Memory B cell (primary cell): ENCODE measurements at regions not wholly inside any gene's neighbourhood (a gene's known extent, or its start where the extent isn't known, plus 50 kb on each side); places are given as distances from the start of the nearest gene placed in this dataset.
A peak's percentile ranks its signal among the peaks of the same experiment; 100 is the strongest.
"Not testable (repeated sequence)": the region's sequence is repeated elsewhere in the genome, so short reads cannot be mapped to it uniquely, and the experiment has no call there.

Experiments
- ATAC-seq: fragments of 150-1000 bp; cut with Tn5 transposase; 2 replicates; pipeline ENCODE4 v1.10.0; 2021; ENCODE audit warnings: low read depth, mild to moderate bottlenecking, moderate library complexity
- DNase-seq, 2 donors: peaks; one replicate each; pipeline ENCODE4 v3.0.0; 2022; ENCODE audit warnings: low spot score in 2 of 2
- H3K27ac Mint-ChIP-seq: one replicate; pipeline ENCODE4 v1.8.0; 2022; ENCODE audit warnings: mild to moderate bottlenecking, moderate library complexity, mixed read lengths
- H3K27me3 Mint-ChIP-seq: one replicate; pipeline ENCODE4 v1.8.0; 2022; ENCODE audit warnings: mixed read lengths
- H3K36me3 Mint-ChIP-seq: one replicate; pipeline ENCODE4 v1.8.0; 2022; ENCODE audit warnings: mild to moderate bottlenecking, mixed read lengths
- H3K4me1 Mint-ChIP-seq: one replicate; pipeline ENCODE4 v1.8.0; 2022; ENCODE audit warnings: mixed read lengths
- H3K4me3 Mint-ChIP-seq: one replicate; pipeline ENCODE4 v1.8.0; 2022; ENCODE audit warnings: mild to moderate bottlenecking, moderate library complexity, mixed read lengths
- H3K9me3 Mint-ChIP-seq: one replicate; pipeline ENCODE4 v1.8.0; 2022; ENCODE audit warnings: mixed read lengths

- H3K27ac Mint-ChIP-seq, result no peak overlapping the region
- no peak for ATAC-seq
These were observed 251.5 kb upstream of the RASGEF1B start for GRCh38 chr4:81723019-81723884.

DNA sequence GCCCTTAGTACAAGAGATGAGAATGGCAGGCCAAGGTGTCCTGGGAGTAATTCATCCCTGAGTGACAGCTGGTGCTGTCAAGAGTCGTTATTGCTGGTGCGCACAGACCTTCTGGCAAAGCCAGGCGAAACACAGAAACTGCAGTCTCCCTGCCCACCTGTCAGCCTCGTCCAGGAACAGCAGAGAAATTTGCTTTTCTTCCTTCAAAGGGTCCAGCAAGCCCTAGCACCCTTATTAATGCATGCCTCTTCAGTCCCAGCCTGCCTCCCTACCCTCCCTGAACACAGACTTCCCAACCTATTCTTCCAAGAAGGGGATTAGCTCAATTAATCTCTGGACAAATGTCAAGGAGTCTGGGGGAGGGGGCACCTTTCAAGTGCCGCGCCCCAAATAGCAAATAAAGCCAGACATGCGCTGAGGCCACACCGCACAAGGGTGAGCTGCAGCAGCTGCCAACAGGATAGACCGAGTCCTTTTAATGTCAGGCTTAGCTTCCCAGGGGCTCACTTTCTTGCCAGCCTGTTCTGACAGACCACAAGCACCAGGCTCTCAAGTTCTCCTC, 250.7 kb upstream of the RASGEF1B start:
- no peak for DNase-seq
- ATAC-seq, result no peak
- H3K4me1 Mint-ChIP-seq, result peaks cover 6% of the 10 kb centered on the region
- no peaks in the 10 kb centered on the region for H3K27me3 Mint-ChIP-seq
- H3K36me3 Mint-ChIP-seq, result no peaks in the 10 kb centered on the region
- no peak overlapping the region for H3K27ac Mint-ChIP-seq
- H3K9me3 Mint-ChIP-seq, result no peaks in the 10 kb centered on the region
- no peak overlapping the region for H3K4me3 Mint-ChIP-seq

More at GRCh38 chr4:81723019-81723884, 251.5 kb upstream of the RASGEF1B start:
- H3K4me1 Mint-ChIP-seq, result peaks cover 6% of the 10 kb centered on the region
- H3K4me3 Mint-ChIP-seq, result no peak overlapping the region
- no peaks in the 10 kb centered on the region for H3K36me3 Mint-ChIP-seq
- DNase-seq, result no peak
- peaks cover 2% of the 10 kb centered on the region for H3K9me3 Mint-ChIP-seq
- H3K27me3 Mint-ChIP-seq, result no peaks in the 10 kb centered on the region

GRCh38 chr4:81715757-81716156, 244.1 kb upstream of the RASGEF1B start:
- DNase-seq (no peak), ATAC-seq (no peak)
- Mint-ChIP-seq H3K9me3 (no peaks in the 10 kb centered on the region), H3K36me3 (no peaks in the 10 kb centered on the region), H3K27ac (no peak overlapping the region), H3K27me3 (peaks cover 13% of the 10 kb centered on the region), H3K4me3 (no peak overlapping the region), H3K4me1 (peaks cover 15% of the 10 kb centered on the region)

GRCh38 chr4:81715357-81715756, 243.7 kb upstream of the RASGEF1B start:
- Mint-ChIP-seq H3K27me3 (peaks cover 13% of the 10 kb centered on the region), H3K4me1 (peaks cover 15% of the 10 kb centered on the region)
- not testable (repeated sequence) for DNase-seq, H3K9me3 Mint-ChIP-seq, H3K27ac Mint-ChIP-seq, H3K4me3 Mint-ChIP-seq, H3K36me3 Mint-ChIP-seq, ATAC-seq

- H3K36me3 Mint-ChIP-seq, result no peaks in the 10 kb centered on the region
- H3K27me3 Mint-ChIP-seq, result peaks cover 13% of the 10 kb centered on the region
- ATAC-seq, result no peak
- H3K4me3 Mint-ChIP-seq, result no peak overlapping the region
- peaks cover 15% of the 10 kb centered on the region for H3K4me1 Mint-ChIP-seq
- H3K27ac Mint-ChIP-seq, result no peak overlapping the region
- DNase-seq, result no peak
- H3K9me3 Mint-ChIP-seq, result no peaks in the 10 kb centered on the region
These were observed 242.6 kb upstream of the RASGEF1B start for GRCh38 chr4:81714291-81714690.

DNA sequence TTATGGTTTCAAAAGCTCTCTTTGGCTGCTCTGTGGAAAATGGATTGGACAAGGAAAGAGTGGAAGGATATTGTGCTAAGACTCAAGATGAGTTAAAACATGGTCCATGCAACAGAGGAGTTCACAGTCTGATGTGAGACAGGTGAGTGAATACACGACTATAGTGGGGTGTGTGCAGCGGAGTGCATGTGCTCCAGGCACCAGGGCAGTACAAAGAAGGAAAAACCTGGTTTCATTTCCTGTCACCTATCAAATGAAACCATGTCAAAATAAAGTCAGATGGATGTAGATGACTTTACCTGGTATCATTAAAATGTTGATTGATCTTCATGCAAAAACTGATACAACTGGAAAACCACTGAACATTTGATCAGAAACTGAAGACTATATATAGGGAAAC, 241.0 kb upstream of the RASGEF1B start:
- H3K4me1 Mint-ChIP-seq, result peaks cover 15% of the 10 kb centered on the region
- no peaks in the 10 kb centered on the region for H3K36me3 Mint-ChIP-seq
- DNase-seq (no peak), ATAC-seq (no peak)
- H3K27me3 Mint-ChIP-seq, result peaks cover 13% of the 10 kb centered on the region
- no peak overlapping the region for H3K27ac Mint-ChIP-seq
- H3K9me3 Mint-ChIP-seq, result no peaks in the 10 kb centered on the region
- no peak overlapping the region for H3K4me3 Mint-ChIP-seq

- Mint-ChIP-seq H3K36me3 (no peaks in the 10 kb centered on the region), H3K9me3 (no peaks in the 10 kb centered on the region)
These were observed 232.8 kb upstream of the RASGEF1B start for GRCh38 chr4:81704461-81704860.

DNA sequence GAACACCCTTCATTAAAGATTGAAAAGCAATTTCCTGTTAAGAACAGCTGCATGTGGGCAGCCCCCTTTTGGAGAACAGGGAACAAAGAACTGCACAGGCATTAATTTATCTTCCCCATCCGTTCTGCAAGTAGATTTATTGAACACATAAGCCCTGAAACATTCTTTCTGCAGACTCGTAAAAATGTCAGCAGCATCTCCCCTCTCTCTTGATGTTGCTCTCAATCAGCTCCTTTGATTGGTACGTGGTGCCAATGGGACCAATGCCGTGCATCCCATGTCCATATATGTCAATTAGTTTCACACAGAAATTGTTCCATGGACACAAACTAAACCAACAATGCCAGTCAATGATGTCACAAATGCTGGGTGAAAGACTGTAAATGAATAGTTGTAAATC, 228.5 kb upstream of the RASGEF1B start:
- Mint-ChIP-seq H3K4me1 (no peaks in the 10 kb centered on the region), H3K36me3 (no peaks in the 10 kb centered on the region), H3K27me3 (no peaks in the 10 kb centered on the region), H3K27ac (no peak overlapping the region), H3K4me3 (no peak overlapping the region), H3K9me3 (no peaks in the 10 kb centered on the region)
- ATAC-seq (no peak), DNase-seq (no peak)

More at GRCh38 chr4:81704461-81704860, 232.8 kb upstream of the RASGEF1B start:
- DNase-seq (no peak), ATAC-seq (no peak)
- H3K27ac Mint-ChIP-seq, result no peak overlapping the region
- H3K27me3 Mint-ChIP-seq, result no peaks in the 10 kb centered on the region
- H3K4me1 Mint-ChIP-seq, result no peaks in the 10 kb centered on the region
- H3K4me3 Mint-ChIP-seq, result no peak overlapping the region

GRCh38 chr4:81698538-81699296, 227.0 kb upstream of the RASGEF1B start:
- H3K27ac Mint-ChIP-seq, result no peak overlapping the region
- H3K4me1 Mint-ChIP-seq, result no peaks in the 10 kb centered on the region
- ATAC-seq (no peak), DNase-seq (no peak)
- no peak overlapping the region for H3K4me3 Mint-ChIP-seq
- H3K9me3 Mint-ChIP-seq, result no peaks in the 10 kb centered on the region
- H3K27me3 Mint-ChIP-seq, result no peaks in the 10 kb centered on the region
- no peaks in the 10 kb centered on the region for H3K36me3 Mint-ChIP-seq

GRCh38 chr4:81694176-81694913, 222.6 kb upstream of the RASGEF1B start:
- no peaks in the 10 kb centered on the region for H3K36me3 Mint-ChIP-seq
- peaks cover 7% of the 10 kb centered on the region for H3K4me1 Mint-ChIP-seq
- H3K27me3 Mint-ChIP-seq, result peaks cover 1% of the 10 kb centered on the region
- no peak for DNase-seq
- no peak for ATAC-seq
- H3K9me3 Mint-ChIP-seq, result no peaks in the 10 kb centered on the region
- no peak overlapping the region for H3K4me3 Mint-ChIP-seq
- H3K27ac Mint-ChIP-seq, result no peak overlapping the region

GRCh38 chr4:81690871-81691270, 219.2 kb upstream of the RASGEF1B start:
- no peak for DNase-seq
- Mint-ChIP-seq H3K4me1 (peaks cover 7% of the 10 kb centered on the region), H3K4me3 (no peak overlapping the region), H3K9me3 (no peaks in the 10 kb centered on the region), H3K27me3 (peaks cover 3% of the 10 kb centered on the region), H3K27ac (no peak overlapping the region), H3K36me3 (no peaks in the 10 kb centered on the region)
- no peak for ATAC-seq

- peaks cover 7% of the 10 kb centered on the region for H3K4me1 Mint-ChIP-seq
- H3K9me3 Mint-ChIP-seq, result no peaks in the 10 kb centered on the region
- peaks cover 2% of the 10 kb centered on the region for H3K27me3 Mint-ChIP-seq
- DNase-seq (peak in 1 of 2 donors; percentile 2), ATAC-seq (peak; percentile 39)
- no peak overlapping the region for H3K4me3 Mint-ChIP-seq
- H3K36me3 Mint-ChIP-seq, result no peaks in the 10 kb centered on the region
- no peak overlapping the region for H3K27ac Mint-ChIP-seq
These were observed 216.4 kb upstream of the RASGEF1B start for GRCh38 chr4:81688085-81688484.

- H3K4me1 Mint-ChIP-seq, result peaks cover 7% of the 10 kb centered on the region
- H3K9me3 Mint-ChIP-seq, result no peaks in the 10 kb centered on the region
- H3K4me3 Mint-ChIP-seq, result no peak overlapping the region
- no peak for ATAC-seq
- H3K27me3 Mint-ChIP-seq, result peaks cover 2% of the 10 kb centered on the region
- H3K27ac Mint-ChIP-seq, result no peak overlapping the region
- no peak for DNase-seq
- H3K36me3 Mint-ChIP-seq, result no peaks in the 10 kb centered on the region
These were observed 215.8 kb upstream of the RASGEF1B start for GRCh38 chr4:81687471-81687870.

DNA sequence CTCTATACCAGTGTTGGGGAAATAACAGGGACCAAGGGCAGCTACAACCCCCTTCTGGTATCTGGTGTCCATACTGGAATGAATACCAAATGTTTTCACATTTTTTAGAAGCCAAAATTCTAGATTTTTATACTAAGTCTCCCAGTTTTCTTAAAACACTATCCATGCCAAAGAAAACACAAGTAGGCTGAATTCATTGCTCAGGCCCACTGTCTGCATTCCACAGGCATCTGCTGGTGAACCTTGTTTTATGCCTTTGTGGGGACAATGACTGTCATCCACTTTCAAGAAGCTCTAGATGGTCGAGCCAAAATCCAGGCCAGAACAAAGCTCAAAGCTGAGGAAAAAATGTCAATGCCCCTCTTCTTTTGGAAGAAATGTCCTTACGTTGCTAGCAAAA, 213.4 kb upstream of the RASGEF1B start:
- H3K36me3 Mint-ChIP-seq, result no peaks in the 10 kb centered on the region
- H3K27ac Mint-ChIP-seq, result no peak overlapping the region
- no peak for DNase-seq
- H3K27me3 Mint-ChIP-seq, result peaks cover 2% of the 10 kb centered on the region
- H3K9me3 Mint-ChIP-seq, result no peaks in the 10 kb centered on the region
- no peak overlapping the region for H3K4me3 Mint-ChIP-seq
- H3K4me1 Mint-ChIP-seq, result no peaks in the 10 kb centered on the region
- ATAC-seq, result no peak
